ENCODE measurements at regions not wholly inside any gene's neighbourhood (a gene's known extent, or its start where the extent isn't known, plus 50 kb on each side); places are given as distances from the start of the nearest gene placed in this dataset.

GRCh38 chr2:226657340-226658053 lies 142.1 kb downstream of the IRS1 start (continued):
- no peak for TF ChIP-seq ZNF790 (CRISPR knock-in tag; IDR thresholded peaks at IDR 0.05; ENCODE audit: borderline replicate concordance)
- peak; percentile 25; the same call in 1 of the 2 replicates for TF ChIP-seq MIER3 (CRISPR knock-in tag; IDR thresholded peaks at IDR 0.05; ENCODE audit: borderline replicate concordance)
- no peak for TF ChIP-seq MXD1 (CRISPR knock-in tag; IDR thresholded peaks at IDR 0.05)
- peak; percentile 50 for TF ChIP-seq ZBED4 (CRISPR knock-in tag; IDR thresholded peaks at IDR 0.05; ENCODE audit: borderline replicate concordance)
- TF ChIP-seq ZNF616 (CRISPR knock-in tag; IDR thresholded peaks at IDR 0.05; ENCODE audit: low read depth) = no peak
- no peak for TF ChIP-seq ZNF607 (CRISPR knock-in tag; IDR thresholded peaks at IDR 0.05; ENCODE audit: borderline replicate concordance)
- peak; percentile 76 for TF ChIP-seq PHF21A (CRISPR knock-in tag; IDR thresholded peaks at IDR 0.05)
- no peak for TF ChIP-seq TRAFD1 (CRISPR knock-in tag; IDR thresholded peaks at IDR 0.05; ENCODE audit: borderline replicate concordance)
- TF ChIP-seq HMG20A (CRISPR knock-in tag; IDR thresholded peaks at IDR 0.05; ENCODE audit: borderline replicate concordance) = peak; percentile 83
- no peak for TF ChIP-seq SETDB1 (CRISPR knock-in tag; IDR thresholded peaks at IDR 0.05; ENCODE audit: borderline replicate concordance)
- no peak for TF ChIP-seq U2AF2 (IDR thresholded peaks at IDR 0.05; ENCODE audit: low read depth, low read length)
- no peak for TF ChIP-seq ZNF570 (CRISPR knock-in tag; IDR thresholded peaks at IDR 0.05; ENCODE audit: borderline replicate concordance)
- TF ChIP-seq ZNF576 (CRISPR knock-in tag; IDR thresholded peaks at IDR 0.05) = no peak
- TF ChIP-seq SMAD9 (CRISPR knock-in tag; IDR thresholded peaks at IDR 0.05) = no peak
- TF ChIP-seq ZNF484 (CRISPR knock-in tag; IDR thresholded peaks at IDR 0.05; ENCODE audit: borderline replicate concordance, low read depth) = no peak
- no peak for TF ChIP-seq TIGD3 (CRISPR knock-in tag; IDR thresholded peaks at IDR 0.05; ENCODE audit: borderline replicate concordance)
- no peak for TF ChIP-seq MTERF4 (CRISPR knock-in tag; IDR thresholded peaks at IDR 0.05)
- no peak for TF ChIP-seq NR3C1 (CRISPR knock-in tag; IDR thresholded peaks at IDR 0.05)
- TF ChIP-seq ZBTB26 (CRISPR knock-in tag; IDR thresholded peaks at IDR 0.05; ENCODE audit: borderline replicate concordance) = no peak
